Stomach (tissue), 8 donors: ENCODE measurements at regions not wholly inside any gene's neighbourhood (a gene's known extent, or its start where the extent isn't known, plus 50 kb on each side); places are given as distances from the start of the nearest gene placed in this dataset.

Experiments
- DNase-seq, 2 donors: peaks; one replicate each; pipeline versions ENCODE4 v3.0.0 to v3.0.0-alpha.2; 2013 to 2019
- H3K27ac ChIP-seq, 5 donors: fragments of 200-600 bp in 4 of 5; sonication (generic) in 4 of 5; one replicate each; pipeline ENCODE4 v1.5.1; 2013 to 2019; ENCODE audit warnings: mild to moderate bottlenecking in 1 of 5, moderate library complexity in 1 of 5
- H3K27me3 ChIP-seq, 3 donors: fragments of 200-600 bp; sonication (generic); one replicate each; pipeline ENCODE4 v1.5.1; 2017 to 2019; ENCODE audit warnings: mixed run types in 1 of 3
- H3K36me3 ChIP-seq, 4 donors: fragments of 200-600 bp; sonication (generic); 1 replicate in 3 of 4; 2 replicates in 1 of 4; pipeline ENCODE4 v1.5.1; 2016 to 2019
- H3K4me1 ChIP-seq, 4 donors: fragments of 200-600 bp; sonication (generic); one replicate each; pipeline ENCODE4 v1.5.1; 2016 to 2019
- H3K4me3 ChIP-seq, 4 donors: fragments of 200-600 bp; sonication (generic) in 3 of 4; one replicate each; pipeline ENCODE4 v1.5.1; 2016 to 2019; ENCODE audit warnings: mild to moderate bottlenecking in 1 of 4
- H3K9me3 ChIP-seq, 4 donors: fragments of 200-600 bp; sonication (generic); one replicate each; pipeline ENCODE4 v1.5.1; 2016 to 2019
- CTCF ChIP-seq, 7 experiments: fragments of 450-650 bp in 4 of 7; fragments of 200-600 bp in 3 of 7; sonication (generic) in 3 of 7; IDR thresholded peaks; one replicate each; pipeline ENCODE4 v1.5.1; 2016 to 2019; ENCODE audit warnings: antibody characterized with exemption in 7 of 7, control low read depth in 2 of 7, mild to moderate bottlenecking in 1 of 7
- EP300 ChIP-seq: sonication (generic); formaldehyde crosslinking; IDR thresholded peaks from one replicate; pipeline ENCODE4 v1.6.1; 2017; ENCODE audit warnings: antibody characterized with exemption
- POLR2A ChIP-seq, 4 donors: fragments of 450-650 bp; IDR thresholded peaks; one replicate each; pipeline ENCODE4 v1.6.1; 2016; ENCODE audit warnings: antibody characterized with exemption in 4 of 4, control low read depth in 2 of 4, mild to moderate bottlenecking in 1 of 4, moderate library complexity in 1 of 4
- POLR2AphosphoS5 ChIP-seq, 3 donors: sonication (generic); formaldehyde crosslinking; IDR thresholded peaks; one replicate each; pipeline ENCODE4 v1.6.1; 2016; ENCODE audit warnings: antibody characterized with exemption in 3 of 3
- WGBS, 5 donors: extraction: QIAGEN DNeasy Blood & Tissue Kit in 3 of 5; methylation state at CpG; one replicate each; pipeline versions ENCODE4 v1.1.5 to v1.1.7; 2013 to 2018; 5-methylcytosine and 5-hydroxymethylcytosine counted together
- intact Hi-C: fragments of 100-400 bp; cut with DNase I; formaldehyde crosslinking; loops from one replicate; pipeline ENCODE4 v1.15.1; 2023; ENCODE audit warnings: low total_unique reads
- donor health status: healthy with polysubstance abuse.
- donor health status: Bipolar disorder and iron deficiency.
- donor health status: healthy.

DNA sequence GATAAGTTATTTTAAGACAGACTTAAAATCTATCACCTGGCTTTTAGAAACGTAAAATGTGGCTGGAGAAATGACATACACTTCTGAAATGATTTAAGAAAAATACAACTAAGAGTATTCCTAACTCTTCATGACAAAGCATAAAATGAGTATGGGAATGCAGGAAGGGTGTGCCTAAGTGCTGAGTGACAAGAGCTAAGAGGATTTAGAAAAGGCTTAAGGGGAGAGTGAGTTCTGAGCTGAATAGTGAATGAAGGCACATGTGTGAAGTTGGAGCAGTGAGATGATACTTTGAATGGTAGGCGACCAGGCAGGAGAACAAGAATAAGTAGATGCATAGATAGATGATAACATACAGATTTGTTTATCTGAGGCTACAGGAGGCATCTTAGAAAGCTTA, 458.3 kb upstream of the TENM3 start:
- no peak for DNase-seq
- no peaks in the 10 kb centered on the region for H3K36me3 ChIP-seq
- intact Hi-C loops, result no loop called here
- TF ChIP-seq POLR2AphosphoS5 (IDR thresholded peaks at IDR 0.05), result no peak
- no peak for TF ChIP-seq EP300
- no peak overlapping the region for H3K4me3 ChIP-seq
- 52 to 80% (median 57%) methylated on average over 2 of the region's 2 CpGs for WGBS, 5 donors
- no peaks in the 10 kb centered on the region for H3K27me3 ChIP-seq
- H3K4me1 ChIP-seq, result no peaks in the 10 kb centered on the region
- peaks cover 0 to 6% (median 2%) of the 10 kb centered on the region in 4 donors for H3K9me3 ChIP-seq
- no peak overlapping the region for H3K27ac ChIP-seq

DNA sequence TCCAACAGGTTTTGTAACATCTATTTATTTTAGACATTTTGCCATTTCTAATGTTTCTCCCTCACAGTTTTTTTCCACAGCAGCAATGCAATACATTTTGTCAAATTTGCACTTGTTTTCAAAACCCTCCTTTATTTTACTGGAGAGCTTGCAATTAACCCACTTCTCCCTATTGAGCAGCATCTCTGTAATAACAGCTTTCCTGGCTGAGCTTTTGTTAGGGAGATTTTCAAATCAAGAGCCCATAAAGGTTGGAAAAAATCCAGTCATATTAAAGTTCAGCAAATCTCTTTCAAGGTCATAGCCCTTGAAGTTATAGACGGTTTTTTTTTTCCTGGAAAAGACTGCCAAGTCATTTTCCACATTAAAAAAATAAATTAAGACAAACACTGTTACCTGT, 450.6 kb upstream of the TENM3 start:
- 6 to 21% (median 13%) methylated on average over 1 of the region's 1 CpG for WGBS, 5 donors

DNA sequence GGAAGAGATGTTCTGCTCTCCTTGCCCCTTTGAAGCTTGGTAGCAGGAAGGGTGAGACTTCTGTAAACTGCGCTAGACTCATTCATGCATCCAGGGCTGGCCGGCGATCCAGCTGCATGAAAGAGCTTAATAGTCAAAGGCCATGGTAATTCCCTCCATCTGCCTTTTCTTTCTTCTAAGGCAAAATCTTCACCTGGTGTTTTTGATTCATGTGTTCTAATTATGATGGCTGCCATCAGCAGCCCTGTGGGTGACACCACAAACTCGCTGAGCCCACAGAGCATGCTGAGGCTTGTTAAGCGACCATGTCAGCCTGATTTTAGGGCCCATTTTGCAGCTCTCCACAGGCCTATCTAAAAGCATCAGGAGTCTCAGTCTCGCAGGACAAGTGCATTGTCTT, 450.1 kb upstream of the TENM3 start:
- WGBS, 5 donors, result 66 to 75% (median 68%) methylated on average over 6 of the region's 6 CpGs
- H3K4me3 ChIP-seq, result no peak overlapping the region
- intact Hi-C loops, result no loop called here
- TF ChIP-seq CTCF (IDR thresholded peaks at IDR 0.05), result no peak
- TF ChIP-seq EP300, result no peak
- TF ChIP-seq POLR2A (IDR thresholded peaks at IDR 0.05), result no peak
- TF ChIP-seq POLR2AphosphoS5 (IDR thresholded peaks at IDR 0.05), result no peak
- no peaks in the 10 kb centered on the region for H3K4me1 ChIP-seq
- H3K36me3 ChIP-seq, result no peaks in the 10 kb centered on the region
- H3K27ac ChIP-seq, result no peak overlapping the region
- no peak for DNase-seq
- H3K27me3 ChIP-seq, result no peaks in the 10 kb centered on the region
- peaks cover 0 to 18% (median 13%) of the 10 kb centered on the region in 4 donors for H3K9me3 ChIP-seq

More for the DNA sequence above, 450.6 kb upstream of the TENM3 start:
- Histone ChIP-seq H3K9me3 (peaks cover 0 to 18% (median 13%) of the 10 kb centered on the region in 4 donors), H3K4me1 (no peaks in the 10 kb centered on the region), H3K27ac (no peak overlapping the region), H3K4me3 (no peak overlapping the region), H3K27me3 (no peaks in the 10 kb centered on the region), H3K36me3 (no peaks in the 10 kb centered on the region)
- no peak for DNase-seq
- intact Hi-C loops, result no loop called here
- TF ChIP-seq POLR2A (IDR thresholded peaks at IDR 0.05) (no peak), EP300 (no peak), POLR2AphosphoS5 (IDR thresholded peaks at IDR 0.05) (no peak), CTCF (IDR thresholded peaks at IDR 0.05) (no peak)

DNA sequence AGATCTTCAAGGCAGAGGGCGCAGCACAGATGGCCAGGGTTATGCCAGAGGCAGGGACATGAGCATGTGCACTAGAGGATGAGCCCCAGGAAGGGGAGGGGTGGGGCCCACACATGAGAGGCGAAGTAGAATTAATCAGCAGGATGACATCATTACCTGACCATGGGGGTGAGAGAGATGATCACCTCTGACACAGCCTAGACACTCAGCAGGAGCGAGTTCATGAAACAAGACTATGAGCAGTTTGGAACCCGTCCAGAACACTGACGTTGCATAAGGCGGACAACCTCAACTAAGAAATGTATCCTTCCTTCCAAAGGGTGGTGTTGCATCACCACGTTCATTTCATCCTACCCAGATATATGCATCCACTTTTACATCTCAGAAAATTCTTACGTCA, 446.7 kb upstream of the TENM3 start:
- 81 to 89% (median 88%) methylated on average over 8 of the region's 8 CpGs for WGBS, 5 donors
- Histone ChIP-seq H3K4me1 (no peaks in the 10 kb centered on the region), H3K4me3 (no peak overlapping the region), H3K36me3 (no peaks in the 10 kb centered on the region), H3K27me3 (no peaks in the 10 kb centered on the region), H3K9me3 (peaks cover 0 to 18% (median 13%) of the 10 kb centered on the region in 4 donors), H3K27ac (no peak overlapping the region)
- DNase-seq, result no peak
- no peak for TF ChIP-seq POLR2A (IDR thresholded peaks at IDR 0.05)
- no peak for TF ChIP-seq POLR2AphosphoS5 (IDR thresholded peaks at IDR 0.05)
- TF ChIP-seq CTCF (IDR thresholded peaks at IDR 0.05), result no peak
- no peak for TF ChIP-seq EP300
- intact Hi-C loops, result no loop called here

GRCh38 chr4:181798536-181798935, 444.7 kb upstream of the TENM3 start:
- no peaks in the 10 kb centered on the region for H3K36me3 ChIP-seq
- no peak overlapping the region for H3K27ac ChIP-seq
- intact Hi-C loops, result no loop called here
- H3K27me3 ChIP-seq, result no peaks in the 10 kb centered on the region
- TF ChIP-seq POLR2AphosphoS5 (IDR thresholded peaks at IDR 0.05) (no peak), EP300 (no peak), POLR2A (IDR thresholded peaks at IDR 0.05) (no peak), CTCF (IDR thresholded peaks at IDR 0.05) (no peak)
- no peak overlapping the region for H3K4me3 ChIP-seq
- H3K9me3 ChIP-seq, result peaks cover 0 to 18% (median 13%) of the 10 kb centered on the region in 4 donors
- 52 to 63% (median 59%) methylated on average over 2 of the region's 2 CpGs for WGBS, 5 donors
- no peak for DNase-seq
- H3K4me1 ChIP-seq, result no peaks in the 10 kb centered on the region
